Endometrium (tissue), 2 donors: ENCODE measurements at regions not wholly inside any gene's neighbourhood (a gene's known extent, or its start where the extent isn't known, plus 50 kb on each side); places are given as distances from the start of the nearest gene placed in this dataset.

Experiments
- FAIRE-seq: peaks from 2 replicates; lab custom pipeline; 2012; peaks lifted over from hg19 to GRCh38; lab: Jason Lieb, UNC
- donor health status: control.
- donor health status: control.

- FAIRE-seq, result no peak
Observed at GRCh38 chr15:38860674-38861073, 296.1 kb upstream of the RASGRP1 start.

- FAIRE-seq, result no peak
Observed at GRCh38 chr15:38861108-38861507, 296.5 kb upstream of the RASGRP1 start.

GRCh38 chr15:38862099-38862498 lies 297.5 kb upstream of the RASGRP1 start:
- no peak for FAIRE-seq

GRCh38 chr15:38863381-38863780 lies 298.8 kb upstream of the RASGRP1 start:
- no peak for FAIRE-seq

GRCh38 chr15:38864122-38864521 lies 299.5 kb upstream of the RASGRP1 start:
- no peak for FAIRE-seq

- FAIRE-seq, result no peak
Observed at GRCh38 chr15:38864827-38865581, 300.4 kb upstream of the RASGRP1 start.

- no peak for FAIRE-seq
Observed at GRCh38 chr15:38867556-38867955, 302.9 kb upstream of the RASGRP1 start.

GRCh38 chr15:38868326-38869114 lies 303.9 kb upstream of the RASGRP1 start:
- FAIRE-seq, result no peak

GRCh38 chr15:38871638-38872037 lies 307.0 kb upstream of the RASGRP1 start:
- no peak for FAIRE-seq

- no peak for FAIRE-seq
Observed at GRCh38 chr15:38872732-38873131, 308.1 kb upstream of the RASGRP1 start.

- no peak for FAIRE-seq
Observed at GRCh38 chr15:38873158-38873557, 308.5 kb upstream of the RASGRP1 start.

GRCh38 chr15:38874464-38874863 lies 309.9 kb upstream of the RASGRP1 start:
- FAIRE-seq, result no peak

- FAIRE-seq, result no peak
Observed at GRCh38 chr15:38876211-38876610, 311.6 kb upstream of the RASGRP1 start.

- FAIRE-seq, result no peak
Observed at GRCh38 chr15:38876621-38877020, 312.0 kb upstream of the RASGRP1 start.

GRCh38 chr15:38877471-38877870 lies 312.9 kb upstream of the RASGRP1 start:
- no peak for FAIRE-seq

- no peak for FAIRE-seq
Observed at GRCh38 chr15:38878026-38878425, 313.4 kb upstream of the RASGRP1 start.

GRCh38 chr15:38878926-38879325 lies 314.3 kb upstream of the RASGRP1 start:
- FAIRE-seq, result no peak

- no peak for FAIRE-seq
Observed at GRCh38 chr15:38879909-38880471, 315.4 kb upstream of the RASGRP1 start.

- no peak for FAIRE-seq
Observed at GRCh38 chr15:38882221-38882620, 317.6 kb upstream of the RASGRP1 start.

- FAIRE-seq, result no peak
Observed at GRCh38 chr15:38883987-38884386, 319.4 kb upstream of the RASGRP1 start.

- no peak for FAIRE-seq
Observed at GRCh38 chr15:38885001-38885400, 320.4 kb upstream of the RASGRP1 start.

GRCh38 chr15:38885471-38885952 lies 320.9 kb upstream of the RASGRP1 start:
- FAIRE-seq, result no peak
